ENCODE measurements at regions not wholly inside any gene's neighbourhood (a gene's known extent, or its start where the extent isn't known, plus 50 kb on each side); places are given as distances from the start of the nearest gene placed in this dataset.

DNA sequence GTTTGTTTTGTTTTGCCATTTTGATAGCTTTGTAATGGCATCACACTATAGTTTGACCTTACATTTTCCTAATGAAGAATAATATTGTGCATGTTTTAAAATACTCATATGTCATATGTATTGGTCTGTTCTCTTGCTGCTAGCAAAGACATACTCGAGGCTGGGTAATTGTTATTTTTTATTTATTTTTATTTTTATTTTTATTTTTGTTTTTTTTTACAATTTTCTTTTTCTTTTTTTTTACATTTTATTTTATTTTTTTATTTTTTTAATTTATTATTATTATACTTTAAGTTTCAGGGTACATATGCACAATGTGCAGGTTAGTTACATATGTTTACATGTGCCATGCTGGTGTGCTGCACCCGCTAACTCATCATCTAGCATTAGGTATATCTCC, 104.6 kb upstream of the GRID2 start:
- H3K27me3 ChIP-seq = no peaks in the 10 kb centered on the region
- H3K4me3 ChIP-seq (ENCODE audit: low read depth, low read length) = no peak overlapping the region
- no peak for DNase-seq
- no peaks in the 10 kb centered on the region for H3K9me3 ChIP-seq
- no peaks in the 10 kb centered on the region for H3K36me3 ChIP-seq
- no peaks in the 10 kb centered on the region for H3K4me1 ChIP-seq
- TF ChIP-seq CTCF (IDR thresholded peaks at IDR 0.05; ENCODE audit: low read depth, low read length) = no peak

DNA sequence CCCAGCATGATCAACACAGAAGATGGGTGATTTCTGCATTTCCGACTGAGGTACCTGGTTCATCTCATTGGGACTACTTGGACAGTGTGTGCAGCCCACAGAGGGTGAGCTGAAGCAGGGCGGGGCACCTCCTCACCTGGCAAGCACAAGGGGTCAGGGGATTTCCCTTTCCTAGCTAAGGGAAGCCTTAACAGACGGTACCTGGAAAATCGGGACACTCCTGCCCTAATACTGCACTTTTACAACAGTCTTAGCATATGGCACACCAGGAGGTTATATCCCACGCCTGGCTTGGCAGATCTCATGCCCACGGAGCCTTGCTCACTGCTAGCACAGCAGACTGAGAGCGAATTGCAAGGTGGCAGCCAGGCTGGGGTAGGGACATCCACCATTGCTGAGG, 92.9 kb upstream of the GRID2 start:
- Histone ChIP-seq H3K4me1 (no peaks in the 10 kb centered on the region), H3K4me3 (ENCODE audit: low read depth, low read length) (no peak overlapping the region), H3K36me3 (no peaks in the 10 kb centered on the region), H3K27me3 (no peaks in the 10 kb centered on the region), H3K9me3 (no peaks in the 10 kb centered on the region)
- DNase-seq = no peak
- TF ChIP-seq CTCF (IDR thresholded peaks at IDR 0.05; ENCODE audit: low read depth, low read length) = no peak

DNA sequence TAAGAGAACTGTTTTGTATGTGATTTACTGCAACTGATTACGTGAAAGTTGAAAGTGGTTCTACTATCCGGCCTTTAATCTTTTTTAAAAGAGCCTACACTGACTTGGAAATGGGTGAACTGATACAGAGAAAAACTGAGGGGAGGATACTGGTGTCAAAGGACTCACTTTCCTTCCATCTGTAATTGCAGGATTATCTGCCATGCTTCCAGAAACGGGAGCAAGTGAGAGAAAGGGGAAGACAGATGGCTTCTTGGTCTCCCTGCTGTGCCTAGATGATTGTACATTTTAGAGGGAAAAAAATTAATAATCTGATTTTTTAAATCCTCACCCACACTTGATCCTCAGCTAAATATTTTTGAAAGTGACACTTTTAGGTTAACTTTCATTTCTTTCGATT, 88.3 kb upstream of the GRID2 start:
- Histone ChIP-seq H3K9me3 (no peaks in the 10 kb centered on the region), H3K36me3 (no peaks in the 10 kb centered on the region), H3K27me3 (no peaks in the 10 kb centered on the region), H3K4me1 (no peaks in the 10 kb centered on the region), H3K4me3 (ENCODE audit: low read depth, low read length) (no peak overlapping the region)
- TF ChIP-seq CTCF (IDR thresholded peaks at IDR 0.05; ENCODE audit: low read depth, low read length) = no peak
- no peak for DNase-seq

- H3K4me3 ChIP-seq (ENCODE audit: low read depth, low read length) = no peak overlapping the region
- no peaks in the 10 kb centered on the region for H3K27me3 ChIP-seq
- no peak for DNase-seq
- H3K36me3 ChIP-seq = no peaks in the 10 kb centered on the region
- no peaks in the 10 kb centered on the region for H3K4me1 ChIP-seq
- TF ChIP-seq CTCF (IDR thresholded peaks at IDR 0.05; ENCODE audit: low read depth, low read length) = no peak
- no peaks in the 10 kb centered on the region for H3K9me3 ChIP-seq
Measured at GRCh38 chr4:92231511-92231910, 72.3 kb upstream of the GRID2 start.

DNA sequence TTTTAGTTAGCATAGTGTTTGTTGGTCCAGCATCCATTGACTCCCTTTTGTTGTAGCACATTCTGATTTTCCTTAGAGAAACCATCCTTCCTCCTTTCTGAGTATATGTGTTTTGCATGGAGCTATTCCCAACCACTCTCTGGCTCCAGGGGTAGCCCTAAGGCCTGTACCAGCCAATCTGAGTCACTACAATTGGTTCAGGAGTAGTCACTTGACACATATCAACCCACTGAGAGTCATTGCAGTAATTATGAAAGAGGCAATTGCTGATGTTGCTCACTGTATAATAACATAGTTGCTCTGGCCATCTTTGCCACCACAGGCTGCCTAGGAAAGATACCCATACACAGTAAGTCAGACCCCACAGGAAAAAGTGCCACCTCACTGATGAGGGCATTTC, 71.2 kb upstream of the GRID2 start:
- TF ChIP-seq CTCF (IDR thresholded peaks at IDR 0.05; ENCODE audit: low read depth, low read length) = no peak
- DNase-seq = no peak

GRCh38 chr4:92234393-92235176, 69.2 kb upstream of the GRID2 start:
- Histone ChIP-seq H3K36me3 (no peaks in the 10 kb centered on the region), H3K4me1 (no peaks in the 10 kb centered on the region), H3K9me3 (no peaks in the 10 kb centered on the region), H3K4me3 (ENCODE audit: low read depth, low read length) (no peak overlapping the region), H3K27me3 (no peaks in the 10 kb centered on the region)
- no peak for DNase-seq
- TF ChIP-seq CTCF (IDR thresholded peaks at IDR 0.05; ENCODE audit: low read depth, low read length) = no peak

More for the DNA sequence above, 71.2 kb upstream of the GRID2 start:
- Histone ChIP-seq H3K36me3 (no peaks in the 10 kb centered on the region), H3K9me3 (no peaks in the 10 kb centered on the region), H3K27me3 (no peaks in the 10 kb centered on the region), H3K4me3 (ENCODE audit: low read depth, low read length) (no peak overlapping the region), H3K4me1 (no peaks in the 10 kb centered on the region)

All from BE2C (cell line).